PC-3 (cell line): ENCODE measurements at regions not wholly inside any gene's neighbourhood (a gene's known extent, or its start where the extent isn't known, plus 50 kb on each side); places are given as distances from the start of the nearest gene placed in this dataset.

Source experiments
- ATAC-seq: fragments of 200-7000 bp; cut with Tn5 transposase; 2 replicates; pipeline ENCODE4 v1.9.1; 2020; ENCODE audit warnings: mild to moderate bottlenecking, moderate library complexity
- BruUV-seq: library from RNA; stranded (reverse); fragments of 400-500 nt; replicated peaks from 2 replicates; lab custom pipeline; 2021; lab: Mats Ljungman, UMichigan
- CTCF ChIA-PET: fragments of 300-600 bp; sonication (Branson Sonifier 250); formaldehyde crosslinking; loops from one replicate; lab custom pipeline; 2022; ENCODE audit warnings: antibody characterized with exemption; lab: Charles Lee
- POLR2A ChIA-PET: fragments of 300-600 bp; sonication (Branson Sonifier 250); formaldehyde crosslinking; loops from one replicate; lab custom pipeline; 2022; ENCODE audit warnings: antibody characterized with exemption; ENCODE audit not compliant: unreplicated experiment; lab: Charles Lee
- DNase-seq: peaks from one replicate; pipeline ENCODE4 v3.0.0-alpha.2; 2015
- H2AFZ ChIP-seq: fragments of 300-600 bp; sonication (generic); 2 replicates; pipeline ENCODE4 v1.6.0; 2016; ENCODE audit warnings: antibody characterized with exemption, low read length
- H3F3A ChIP-seq: fragments of 300-600 bp; sonication (generic); one replicate; pipeline ENCODE4 v1.6.0; 2017; ENCODE audit warnings: antibody characterized with exemption, low read length, control low read depth, mild to moderate bottlenecking; ENCODE audit not compliant: unreplicated experiment
- H3K27ac ChIP-seq: fragments of 300-600 bp; sonication (generic); 2 replicates; pipeline ENCODE4 v1.5.1; 2016; ENCODE audit warnings: mild to moderate bottlenecking, low read length
- H3K27me3 ChIP-seq: fragments of 300-600 bp; sonication (generic); 2 replicates; pipeline ENCODE4 v1.6.1; 2016; ENCODE audit warnings: low read length, mixed read lengths
- H3K36me3 ChIP-seq: fragments of 300-600 bp; sonication (generic); 2 replicates; pipeline ENCODE4 v1.6.1; 2016; ENCODE audit warnings: low read depth, mixed run types, low read length, mixed read lengths
- H3K4me1 ChIP-seq: fragments of 300-600 bp; sonication (generic); 2 replicates; pipeline ENCODE4 v1.5.1; 2016; ENCODE audit warnings: low read length; ENCODE audit not compliant: insufficient read depth
- H3K4me2 ChIP-seq: fragments of 300-600 bp; sonication (generic); 2 replicates; pipeline ENCODE4 v1.6.0; 2016; ENCODE audit warnings: low read length
- H3K4me3 ChIP-seq: fragments of 300-600 bp; sonication (generic); 2 replicates; pipeline ENCODE4 v1.5.1; 2016; ENCODE audit warnings: mild to moderate bottlenecking, low read length, mixed read lengths
- H3K79me2 ChIP-seq: fragments of 300-600 bp; sonication (generic); 2 replicates; pipeline ENCODE4 v1.6.1; 2017; ENCODE audit warnings: low read length, mixed read lengths
- H3K9ac ChIP-seq: fragments of 300-600 bp; sonication (generic); 2 replicates; pipeline ENCODE4 v1.6.0; 2016; ENCODE audit warnings: mild to moderate bottlenecking, low read length
- H3K9me2 ChIP-seq: fragments of 300-600 bp; sonication (generic); replicated peaks from 2 replicates; pipeline ENCODE4 v1.6.1; 2016; ENCODE audit warnings: mixed run types, low read length, mixed read lengths
- H3K9me3 ChIP-seq: fragments of 300-600 bp; sonication (generic); 2 replicates; pipeline ENCODE4 v1.6.1; 2016; ENCODE audit warnings: low read length, mixed read lengths
- H4K20me1 ChIP-seq: fragments of 300-600 bp; sonication (generic); 2 replicates; pipeline ENCODE4 v1.6.1; 2016; ENCODE audit warnings: low read length, mixed read lengths
- EZH2 ChIP-seq: fragments of 300-600 bp; sonication (generic); IDR thresholded peaks from one replicate; pipeline ENCODE4 v1.6.1; 2017; ENCODE audit warnings: antibody characterized with exemption, mild to moderate bottlenecking, low read length; ENCODE audit not compliant: unreplicated experiment
- EZH2phosphoT487 ChIP-seq: fragments of 300-600 bp; sonication (generic); IDR thresholded peaks from 2 replicates; pipeline ENCODE4 v1.6.1; 2018; ENCODE audit warnings: mild to moderate bottlenecking, antibody characterized with exemption, low read length, borderline replicate concordance
- intact Hi-C: fragments of 100-400 bp; cut with micrococcal nuclease; formaldehyde crosslinking; loops from 2 replicates; pipeline ENCODE4 v1.9.0; 2023
- TF ChIP-seq, protein P1 (sequence below): fragments of 300-600 bp; sonication (generic); conservative IDR thresholded peaks from 2 replicates; pipeline ENCODE4 v1.5.1; 2017; ENCODE audit warnings: antibody characterized with exemption, low read depth, mild to moderate bottlenecking, low read length

DNA sequence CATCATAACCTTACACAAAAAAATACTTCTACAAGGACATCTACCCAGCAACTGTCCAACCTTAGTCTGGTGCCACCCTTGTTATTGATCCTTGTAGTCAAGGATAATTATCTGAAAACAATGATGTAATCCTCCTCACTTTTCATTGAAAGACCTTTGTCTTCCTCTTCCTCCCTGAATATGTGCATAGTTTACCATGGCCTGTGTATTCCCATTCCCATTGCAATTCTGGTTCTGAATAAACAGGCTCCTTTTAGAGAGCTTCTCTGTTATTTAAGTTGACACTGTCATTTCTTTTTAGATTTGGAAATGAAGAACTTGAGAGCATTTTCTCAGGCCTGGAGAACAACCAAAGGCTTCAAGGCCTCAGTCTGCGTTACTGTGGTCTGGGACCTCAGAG lies 53.3 kb upstream of the RNF7 start:
- Histone ChIP-seq H3K9me2 (no peaks in the 10 kb centered on the region), H3K9ac (no peak overlapping the region), H3K27ac (no peak overlapping the region), H3F3A (no peaks in the 10 kb centered on the region), H3K79me2 (no peaks in the 10 kb centered on the region), H3K4me3 (no peak overlapping the region), H3K9me3 (no peaks in the 10 kb centered on the region), H3K27me3 (no peaks in the 10 kb centered on the region), H3K4me1 (peaks cover 8% of the 10 kb centered on the region; the same call in 1 of the 2 replicates), H3K36me3 (no peaks in the 10 kb centered on the region), H3K4me2 (no peak overlapping the region), H4K20me1 (no peaks in the 10 kb centered on the region), H2AFZ (no peak overlapping the region)
- BruUV-seq, result no TSS peak
- CTCF ChIA-PET, result no interaction called here
- POLR2A ChIA-PET, result no interaction called here
- TF ChIP-seq EZH2 (no peak), EZH2phosphoT487 (no peak)
- TF ChIP-seq, protein P1, sequence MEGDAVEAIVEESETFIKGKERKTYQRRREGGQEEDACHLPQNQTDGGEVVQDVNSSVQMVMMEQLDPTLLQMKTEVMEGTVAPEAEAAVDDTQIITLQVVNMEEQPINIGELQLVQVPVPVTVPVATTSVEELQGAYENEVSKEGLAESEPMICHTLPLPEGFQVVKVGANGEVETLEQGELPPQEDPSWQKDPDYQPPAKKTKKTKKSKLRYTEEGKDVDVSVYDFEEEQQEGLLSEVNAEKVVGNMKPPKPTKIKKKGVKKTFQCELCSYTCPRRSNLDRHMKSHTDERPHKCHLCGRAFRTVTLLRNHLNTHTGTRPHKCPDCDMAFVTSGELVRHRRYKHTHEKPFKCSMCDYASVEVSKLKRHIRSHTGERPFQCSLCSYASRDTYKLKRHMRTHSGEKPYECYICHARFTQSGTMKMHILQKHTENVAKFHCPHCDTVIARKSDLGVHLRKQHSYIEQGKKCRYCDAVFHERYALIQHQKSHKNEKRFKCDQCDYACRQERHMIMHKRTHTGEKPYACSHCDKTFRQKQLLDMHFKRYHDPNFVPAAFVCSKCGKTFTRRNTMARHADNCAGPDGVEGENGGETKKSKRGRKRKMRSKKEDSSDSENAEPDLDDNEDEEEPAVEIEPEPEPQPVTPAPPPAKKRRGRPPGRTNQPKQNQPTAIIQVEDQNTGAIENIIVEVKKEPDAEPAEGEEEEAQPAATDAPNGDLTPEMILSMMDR, result no peak
- no peak for ATAC-seq
- intact Hi-C loops, result no loop called here
- DNase-seq, result no peak

DNA sequence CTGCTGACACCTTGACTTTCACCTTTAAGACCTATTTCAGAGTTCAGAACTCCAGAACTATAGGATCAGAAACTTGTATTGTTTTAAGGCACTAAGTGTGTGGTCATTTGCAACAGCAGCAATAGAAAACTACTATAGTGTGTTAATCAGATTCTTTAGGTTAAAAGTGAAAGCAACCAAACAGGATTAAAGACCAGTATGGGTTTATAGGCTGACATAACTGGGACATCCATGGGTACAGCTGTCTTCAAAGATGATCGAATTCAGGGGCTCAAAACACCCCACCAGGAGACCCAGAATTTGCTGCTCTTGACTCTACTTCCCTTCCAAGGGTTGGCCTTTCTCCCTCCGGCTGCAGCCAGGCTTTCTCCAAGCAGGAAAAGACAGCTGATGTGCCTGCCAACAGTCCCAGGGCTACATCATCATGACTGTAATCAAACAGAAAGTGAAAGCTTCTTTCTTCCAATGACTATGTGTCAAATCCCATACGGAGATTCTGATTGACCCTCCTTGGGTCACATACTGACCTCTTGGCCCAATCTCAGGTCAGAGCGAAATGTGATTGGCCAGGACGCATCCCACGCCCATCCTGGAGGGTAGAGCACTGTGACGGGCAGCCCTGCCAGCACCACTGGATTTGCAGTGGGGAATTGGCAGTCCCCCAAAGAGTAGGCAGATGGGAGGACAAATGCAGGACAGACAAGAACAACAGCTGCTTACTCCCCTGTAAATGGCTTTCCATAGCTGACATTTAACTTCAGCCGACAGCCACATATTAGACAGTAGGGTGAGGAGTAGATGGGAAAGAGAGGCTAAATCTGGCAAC lies 51.4 kb upstream of the RNF7 start:
- H3F3A ChIP-seq, result no peaks in the 10 kb centered on the region
- H3K79me2 ChIP-seq, result no peaks in the 10 kb centered on the region
- H3K4me3 ChIP-seq, result peak overlapping the region; percentile 57
- H3K9me3 ChIP-seq, result no peaks in the 10 kb centered on the region
- peak; percentile 19 for DNase-seq
- BruUV-seq, result no TSS peak
- intact Hi-C loops, result no loop called here
- ChIA-PET CTCF (no interaction called here), POLR2A (no interaction called here)
- no peaks in the 10 kb centered on the region for H3K36me3 ChIP-seq
- H3K27me3 ChIP-seq, result no peaks in the 10 kb centered on the region
- H3K4me2 ChIP-seq, result peak overlapping the region; percentile 75
- ATAC-seq, result peak; percentile 48; the same call in 1 of the 2 replicates
- H4K20me1 ChIP-seq, result no peaks in the 10 kb centered on the region
- no peak overlapping the region for H3K27ac ChIP-seq
- H2AFZ ChIP-seq, result peak overlapping the region; percentile 55
- H3K9ac ChIP-seq, result no peak overlapping the region
- H3K4me1 ChIP-seq, result no peaks in the 10 kb centered on the region; the same call in 1 of the 2 replicates
- no peaks in the 10 kb centered on the region for H3K9me2 ChIP-seq
- TF ChIP-seq EZH2phosphoT487 (no peak), EZH2 (no peak)
- TF ChIP-seq, protein P1, result no peak
